GM12801 (cell line): ENCODE measurements at regions not wholly inside any gene's neighbourhood (a gene's known extent, or its start where the extent isn't known, plus 50 kb on each side); places are given as distances from the start of the nearest gene placed in this dataset.

Experiments
- TF ChIP-seq, protein P1 (sequence below): IDR thresholded peaks from one replicate; pipeline ENCODE4 v1.5.1; 2011; ENCODE audit warnings: control low read depth; ENCODE audit not compliant: insufficient read length; ENCODE audit errors: extremely low read depth

DNA sequence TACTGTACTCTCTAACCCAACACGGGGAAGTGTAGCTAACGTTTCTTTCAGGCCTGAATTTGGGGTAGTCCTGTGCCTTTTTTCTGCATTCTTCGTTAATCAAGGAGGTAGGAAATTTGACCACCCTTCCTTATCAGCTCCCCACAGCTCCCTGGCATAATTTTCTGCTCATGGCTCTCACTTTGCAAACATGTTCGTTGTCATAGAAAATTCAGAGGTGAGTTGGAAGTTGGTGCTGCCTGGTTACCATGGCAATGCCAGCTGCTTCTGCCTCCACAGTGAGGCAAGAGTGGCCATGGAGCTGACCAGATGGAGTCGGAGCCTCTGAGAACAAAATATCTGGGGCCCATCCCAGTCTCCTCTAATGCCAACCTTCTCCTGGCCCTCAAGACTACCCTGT, 116.6 kb upstream of the BOD1 start:
- TF ChIP-seq, protein P1, sequence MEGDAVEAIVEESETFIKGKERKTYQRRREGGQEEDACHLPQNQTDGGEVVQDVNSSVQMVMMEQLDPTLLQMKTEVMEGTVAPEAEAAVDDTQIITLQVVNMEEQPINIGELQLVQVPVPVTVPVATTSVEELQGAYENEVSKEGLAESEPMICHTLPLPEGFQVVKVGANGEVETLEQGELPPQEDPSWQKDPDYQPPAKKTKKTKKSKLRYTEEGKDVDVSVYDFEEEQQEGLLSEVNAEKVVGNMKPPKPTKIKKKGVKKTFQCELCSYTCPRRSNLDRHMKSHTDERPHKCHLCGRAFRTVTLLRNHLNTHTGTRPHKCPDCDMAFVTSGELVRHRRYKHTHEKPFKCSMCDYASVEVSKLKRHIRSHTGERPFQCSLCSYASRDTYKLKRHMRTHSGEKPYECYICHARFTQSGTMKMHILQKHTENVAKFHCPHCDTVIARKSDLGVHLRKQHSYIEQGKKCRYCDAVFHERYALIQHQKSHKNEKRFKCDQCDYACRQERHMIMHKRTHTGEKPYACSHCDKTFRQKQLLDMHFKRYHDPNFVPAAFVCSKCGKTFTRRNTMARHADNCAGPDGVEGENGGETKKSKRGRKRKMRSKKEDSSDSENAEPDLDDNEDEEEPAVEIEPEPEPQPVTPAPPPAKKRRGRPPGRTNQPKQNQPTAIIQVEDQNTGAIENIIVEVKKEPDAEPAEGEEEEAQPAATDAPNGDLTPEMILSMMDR: no peak

DNA sequence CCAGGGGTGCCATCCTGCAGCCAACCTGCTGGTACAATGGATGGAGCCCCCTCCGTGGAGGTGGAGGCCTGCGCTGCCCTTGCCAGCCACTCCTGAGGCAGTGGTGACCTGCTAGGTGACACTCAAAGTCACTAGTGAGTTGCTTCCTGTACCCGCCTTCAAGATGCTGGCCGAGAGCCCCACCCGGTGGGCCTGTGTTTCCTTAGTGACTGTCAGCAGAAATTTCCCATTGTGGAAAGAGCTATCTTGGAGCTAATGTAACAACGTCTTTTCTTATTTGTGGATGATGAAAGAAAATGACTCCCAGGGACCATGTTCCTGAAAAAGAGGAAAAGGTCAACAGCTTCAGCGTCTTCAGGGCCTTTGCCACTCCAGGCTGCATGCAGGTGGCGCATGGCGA, 117.0 kb upstream of the BOD1 start:
- TF ChIP-seq, protein P1: no peak

DNA sequence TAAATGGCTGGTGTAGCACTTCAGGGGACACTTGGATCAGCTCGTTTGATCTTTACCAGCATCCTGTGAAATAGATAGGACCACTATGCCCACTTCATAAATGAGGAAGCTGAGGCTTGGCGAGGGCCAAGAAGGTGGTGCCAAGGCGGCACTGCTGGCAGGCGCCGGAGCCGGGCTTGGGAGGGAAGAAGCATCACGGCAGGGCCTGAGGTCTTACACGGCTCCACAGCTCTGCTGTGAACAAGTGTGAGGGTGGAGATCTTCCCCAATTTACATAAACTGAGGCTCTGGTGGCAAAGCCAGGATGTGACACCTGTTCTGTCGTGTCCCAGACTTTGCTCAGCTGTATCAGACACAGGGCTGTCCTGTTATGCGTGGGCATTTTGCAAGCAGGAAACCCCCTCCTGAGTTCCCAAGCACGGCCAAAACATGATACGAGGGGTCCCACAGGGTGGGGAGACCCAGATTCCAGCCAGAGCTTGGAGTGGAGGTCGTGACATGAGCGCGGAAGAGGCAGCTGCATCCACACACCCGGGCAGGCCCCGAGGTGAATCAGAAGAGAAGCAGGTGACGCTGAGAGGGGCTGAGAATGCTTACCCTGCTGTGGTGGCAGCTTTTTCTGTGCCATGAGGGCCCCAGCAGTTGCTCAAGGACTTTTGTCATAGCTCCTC, 117.5 kb upstream of the BOD1 start:
- TF ChIP-seq, protein P1: no peak

DNA sequence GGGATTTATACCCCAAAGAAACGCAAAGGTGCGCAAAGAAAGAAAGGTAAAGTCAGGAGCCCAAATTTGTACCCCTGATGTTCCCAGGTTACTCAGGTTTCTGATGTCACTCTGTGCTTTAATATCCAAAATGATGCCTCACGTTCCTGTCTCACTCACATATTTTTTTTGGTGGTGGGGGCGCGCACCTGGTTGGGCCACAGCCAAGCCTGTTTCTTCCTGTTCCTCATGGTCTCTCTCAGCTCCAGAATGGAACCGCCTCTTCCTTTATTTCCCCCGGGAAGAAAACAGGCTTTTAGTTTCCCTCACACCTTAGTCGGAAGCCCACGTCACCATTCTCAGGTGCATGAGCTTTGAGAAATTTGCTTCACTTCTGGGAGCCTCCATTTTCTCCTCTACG, 118.3 kb upstream of the BOD1 start:
- TF ChIP-seq, protein P1: no peak

DNA sequence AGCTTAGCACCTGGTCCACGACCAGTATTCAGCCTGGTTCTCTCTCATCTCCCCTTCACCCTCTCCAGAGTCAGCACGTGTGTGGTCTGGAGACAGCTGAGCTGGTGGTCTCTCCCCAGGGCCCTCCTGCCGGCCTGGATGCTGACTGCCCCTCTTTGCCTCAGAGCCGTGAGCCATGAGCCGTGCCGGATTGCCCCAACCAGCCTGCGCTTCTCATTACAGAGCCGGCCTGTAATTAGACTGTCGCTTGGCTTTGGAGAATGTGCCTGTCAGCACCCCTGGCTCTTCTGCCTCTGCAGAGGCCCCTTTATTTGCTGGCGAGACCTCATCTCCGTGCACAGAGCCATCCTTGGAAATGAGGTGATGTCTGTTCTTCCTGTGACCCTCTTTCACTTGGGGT, 118.7 kb upstream of the BOD1 start:
- TF ChIP-seq, protein P1: no peak

DNA sequence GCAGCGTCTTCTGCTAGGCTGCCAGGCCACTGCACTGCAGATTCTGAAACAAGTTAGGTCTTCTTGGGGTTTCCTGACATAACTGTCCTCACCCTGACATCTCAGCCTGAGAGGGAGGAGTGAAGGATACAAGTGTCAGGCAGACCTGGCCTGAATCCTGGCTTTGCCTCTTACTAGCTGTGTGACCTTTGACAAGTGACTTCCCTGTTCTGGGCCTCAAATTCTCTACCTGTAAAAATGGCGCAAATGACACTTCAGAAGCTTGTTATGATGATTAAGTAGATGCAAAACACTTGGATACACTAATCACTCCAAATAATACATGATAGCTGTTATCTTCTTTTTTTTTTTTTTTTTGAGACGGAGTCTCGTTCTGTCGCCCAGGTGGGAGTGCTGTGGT, 119.2 kb upstream of the BOD1 start:
- TF ChIP-seq, protein P1: no peak

DNA sequence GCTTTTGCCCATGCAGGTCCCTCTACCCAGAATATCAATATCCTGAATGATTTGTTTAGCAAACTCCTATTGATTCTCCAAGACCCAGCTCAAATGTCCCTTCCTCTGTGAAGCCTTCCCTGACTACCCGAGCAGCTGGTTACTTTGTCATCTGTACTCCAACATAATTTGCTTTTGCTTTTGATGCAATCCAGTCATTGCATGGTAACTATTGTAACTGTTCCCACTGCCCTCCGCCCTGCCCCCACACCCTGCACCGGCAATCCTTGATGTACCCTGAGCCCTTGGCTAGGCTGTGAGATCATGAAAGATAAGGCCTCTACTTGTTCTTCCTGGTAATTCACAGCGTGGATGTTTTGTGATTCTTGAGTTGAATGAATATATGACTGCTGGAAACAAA, 119.9 kb upstream of the BOD1 start:
- TF ChIP-seq, protein P1: no peak
